ENCODE measurements at regions not wholly inside any gene's neighbourhood (a gene's known extent, or its start where the extent isn't known, plus 50 kb on each side); places are given as distances from the start of the nearest gene placed in this dataset.

- DNase-seq (ENCODE audit: low spot score): no peak
Measured at GRCh38 chr2:129300456-129300855, 679.0 kb upstream of the RAB6C start.

DNA sequence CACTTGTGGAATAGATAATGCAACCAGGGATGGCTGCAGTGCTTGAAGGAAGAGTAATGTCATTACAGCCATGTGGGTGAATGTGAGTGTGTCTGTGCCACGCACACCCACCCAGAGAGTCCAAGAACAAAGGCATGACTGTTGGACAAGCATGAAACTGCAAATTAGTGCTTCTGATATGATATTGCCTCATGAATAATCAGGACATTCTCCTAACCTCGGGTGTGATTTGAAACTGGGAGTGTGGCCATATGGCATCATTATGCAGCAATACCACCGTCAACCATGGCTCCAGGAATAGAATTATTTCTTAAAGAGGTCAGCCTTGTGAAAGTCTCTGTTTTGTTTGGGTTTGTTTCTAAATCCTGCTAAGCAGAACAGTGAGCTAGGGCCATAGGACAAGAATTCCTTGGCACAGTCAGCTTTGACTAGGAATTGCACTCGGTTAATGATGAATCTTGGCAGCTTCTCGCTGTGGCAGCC, 678.0 kb upstream of the RAB6C start:
- no peak for DNase-seq (ENCODE audit: low spot score)

DNA sequence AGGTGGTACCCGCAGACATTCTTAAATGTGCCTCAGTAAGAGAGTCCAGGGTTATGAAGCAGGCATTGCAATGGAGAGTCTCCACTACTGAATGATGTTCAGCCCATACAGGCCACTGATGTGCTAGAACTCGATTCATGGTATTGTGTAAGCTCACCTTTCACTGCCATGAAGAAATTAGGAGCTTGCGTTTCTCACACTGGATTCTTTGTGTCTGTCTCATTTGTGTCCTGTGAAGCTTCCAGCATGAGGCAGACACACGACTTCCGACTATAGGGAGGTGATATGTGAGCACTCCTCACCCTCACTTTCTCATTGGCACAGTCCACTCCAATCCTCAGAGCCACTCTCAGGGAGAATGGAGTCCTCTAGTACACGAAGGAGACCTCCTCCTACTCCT, 677.4 kb upstream of the RAB6C start:
- no peak for DNase-seq (ENCODE audit: low spot score)

GRCh38 chr2:129302561-129303183, 676.8 kb upstream of the RAB6C start:
- DNase-seq (ENCODE audit: low spot score): no peak

GRCh38 chr2:129314120-129314519, 665.3 kb upstream of the RAB6C start:
- no peak for DNase-seq (ENCODE audit: low spot score)

DNA sequence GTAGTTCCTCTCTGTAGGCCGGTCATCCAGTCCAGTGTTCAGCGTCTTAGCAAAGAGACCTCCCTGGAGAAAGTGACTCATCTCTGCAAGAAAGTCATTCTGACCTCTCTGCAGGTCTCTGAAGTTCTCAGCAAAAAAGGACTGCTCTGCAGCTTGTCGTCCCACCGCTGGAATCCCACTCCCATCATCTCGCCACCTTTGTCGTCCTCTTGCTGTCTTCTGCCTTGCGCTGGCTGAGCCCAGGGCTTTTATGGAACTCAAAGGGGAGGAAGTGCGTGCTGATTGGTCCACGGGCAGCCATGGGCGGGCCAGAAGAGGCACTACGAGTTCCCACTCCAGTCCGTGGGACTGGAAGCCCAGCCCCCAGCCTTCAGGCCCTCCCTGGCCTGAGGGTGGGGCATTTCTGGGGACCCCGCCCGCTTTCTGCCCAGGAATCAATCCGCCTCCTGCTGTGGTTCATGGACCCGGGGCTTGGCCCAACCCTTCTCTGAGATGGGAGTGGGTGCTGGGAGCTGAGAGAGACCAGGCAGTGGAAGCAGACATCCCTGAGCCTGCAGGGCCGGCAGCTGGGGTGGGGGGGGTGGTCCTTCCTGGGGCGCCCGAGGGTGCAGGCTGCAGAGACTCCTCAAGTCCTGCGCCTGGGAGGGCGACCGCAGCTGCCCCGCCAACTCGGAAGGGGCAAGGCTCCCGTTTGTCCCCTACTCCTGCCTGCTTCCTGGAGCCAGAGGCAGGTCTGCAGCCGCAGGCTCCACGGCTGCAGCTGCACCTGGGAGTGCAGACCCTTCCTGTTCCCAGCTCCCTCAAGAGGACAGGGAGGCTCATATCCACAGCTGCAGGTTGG, 660.7 kb upstream of the RAB6C start:
- no peak for DNase-seq (ENCODE audit: low spot score)

DNA sequence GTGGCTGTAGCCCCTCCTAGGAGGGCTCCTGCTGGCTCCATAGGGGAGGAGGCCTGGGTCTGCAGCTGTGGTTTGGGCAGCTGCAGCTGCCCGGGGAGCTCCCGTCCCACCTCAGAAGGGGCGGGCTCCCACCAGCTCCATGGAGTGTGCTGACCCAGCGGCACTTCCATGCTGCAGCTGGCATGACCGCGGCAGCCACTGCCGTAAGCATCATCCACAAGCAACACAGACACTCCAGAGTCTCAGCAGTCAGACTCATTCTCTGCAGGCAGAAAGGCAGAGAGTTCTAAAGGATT, 660.1 kb upstream of the RAB6C start:
- no peak for DNase-seq (ENCODE audit: low spot score)

DNA sequence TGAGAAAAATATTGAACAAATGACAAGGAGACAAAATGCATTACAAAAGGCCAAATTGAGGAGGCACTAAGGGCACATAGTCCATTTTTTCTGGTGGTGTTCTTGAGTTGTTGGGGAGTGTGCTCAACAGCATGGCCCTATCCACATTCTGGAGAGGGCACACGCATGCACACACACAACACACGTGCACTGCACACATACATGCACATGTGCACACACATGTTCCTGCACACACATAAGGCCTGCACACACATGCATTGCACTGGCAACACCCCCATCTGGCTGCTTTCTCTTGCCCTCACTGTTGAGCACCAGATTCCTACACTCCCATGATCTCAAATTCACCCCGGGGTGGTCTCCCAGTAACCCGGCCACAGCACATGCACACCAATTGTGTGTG, 659.2 kb upstream of the RAB6C start:
- no peak for DNase-seq (ENCODE audit: low spot score)

- DNase-seq (ENCODE audit: low spot score): no peak
Measured at GRCh38 chr2:129324349-129324748, 655.1 kb upstream of the RAB6C start.

- no peak for DNase-seq (ENCODE audit: low spot score)
Measured at GRCh38 chr2:129325151-129325550, 654.3 kb upstream of the RAB6C start.

DNA sequence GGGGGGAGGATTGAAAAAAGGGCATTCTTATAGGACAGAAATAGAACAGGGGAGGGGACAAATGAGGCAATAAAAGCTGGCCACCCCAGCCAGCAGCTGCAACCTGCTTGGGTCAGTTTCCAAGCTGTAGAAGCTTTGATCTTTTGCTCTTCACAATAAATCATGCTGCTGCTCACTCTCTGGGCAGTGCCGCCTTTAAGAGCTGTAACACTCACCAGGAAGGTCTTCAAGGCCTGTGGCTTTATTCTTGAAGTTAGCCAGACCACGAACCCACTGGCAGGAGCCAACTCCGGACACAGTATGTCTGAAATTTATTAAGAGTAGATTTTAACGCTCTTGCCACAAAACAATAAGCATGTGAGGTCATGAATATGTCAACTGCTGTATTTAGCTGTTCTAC, 649.9 kb upstream of the RAB6C start:
- DNase-seq (ENCODE audit: low spot score): no peak

- DNase-seq (ENCODE audit: low spot score): no peak
Measured at GRCh38 chr2:129330504-129330903, 649.0 kb upstream of the RAB6C start.

- no peak for DNase-seq (ENCODE audit: low spot score)
Measured at GRCh38 chr2:129331638-129332037, 647.8 kb upstream of the RAB6C start.

- DNase-seq (ENCODE audit: low spot score): no peak
Measured at GRCh38 chr2:129334128-129334527, 645.3 kb upstream of the RAB6C start.

GRCh38 chr2:129334696-129335410, 644.6 kb upstream of the RAB6C start:
- no peak for DNase-seq (ENCODE audit: low spot score)

GRCh38 chr2:129336276-129336675, 643.2 kb upstream of the RAB6C start:
- DNase-seq (ENCODE audit: low spot score): no peak

DNA sequence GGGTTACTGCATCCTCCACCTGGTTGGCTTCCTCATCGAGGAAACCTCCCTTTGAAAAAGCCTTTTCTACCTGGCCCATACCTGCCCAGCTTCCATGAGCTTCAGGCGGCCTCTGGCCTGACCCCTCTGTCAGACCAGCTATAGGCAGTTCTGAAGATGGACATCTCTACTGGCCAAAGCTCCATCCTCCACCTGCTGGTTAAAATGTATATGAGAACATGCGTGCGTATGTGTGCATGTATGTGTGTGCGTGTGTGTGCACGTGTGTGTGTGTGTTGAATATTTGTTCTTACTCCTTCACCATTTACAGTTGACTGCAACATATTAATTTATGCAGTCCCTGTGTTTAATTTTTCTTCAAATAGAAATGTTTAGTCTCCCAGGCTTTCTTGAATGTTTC, 642.4 kb upstream of the RAB6C start:
- DNase-seq (ENCODE audit: low spot score): no peak

DNA sequence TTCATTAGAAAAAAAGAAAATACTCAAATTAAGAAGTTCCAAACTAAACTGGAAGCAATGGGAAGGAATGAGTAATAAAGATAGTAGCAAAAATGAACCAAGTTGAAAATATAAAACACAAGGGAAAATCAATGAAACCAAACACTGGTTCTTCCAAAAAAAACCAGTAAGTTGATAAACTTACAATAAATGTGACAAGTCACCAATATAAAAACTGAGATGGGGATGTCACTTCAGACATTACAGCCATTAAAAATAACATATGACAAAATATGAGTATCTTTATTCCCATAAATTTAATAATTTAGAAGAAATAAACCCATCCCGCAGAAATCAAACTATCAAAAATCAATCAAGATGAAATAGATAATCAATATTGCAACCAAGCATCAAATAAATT, 633.9 kb upstream of the RAB6C start:
- no peak for DNase-seq (ENCODE audit: low spot score)

DNA sequence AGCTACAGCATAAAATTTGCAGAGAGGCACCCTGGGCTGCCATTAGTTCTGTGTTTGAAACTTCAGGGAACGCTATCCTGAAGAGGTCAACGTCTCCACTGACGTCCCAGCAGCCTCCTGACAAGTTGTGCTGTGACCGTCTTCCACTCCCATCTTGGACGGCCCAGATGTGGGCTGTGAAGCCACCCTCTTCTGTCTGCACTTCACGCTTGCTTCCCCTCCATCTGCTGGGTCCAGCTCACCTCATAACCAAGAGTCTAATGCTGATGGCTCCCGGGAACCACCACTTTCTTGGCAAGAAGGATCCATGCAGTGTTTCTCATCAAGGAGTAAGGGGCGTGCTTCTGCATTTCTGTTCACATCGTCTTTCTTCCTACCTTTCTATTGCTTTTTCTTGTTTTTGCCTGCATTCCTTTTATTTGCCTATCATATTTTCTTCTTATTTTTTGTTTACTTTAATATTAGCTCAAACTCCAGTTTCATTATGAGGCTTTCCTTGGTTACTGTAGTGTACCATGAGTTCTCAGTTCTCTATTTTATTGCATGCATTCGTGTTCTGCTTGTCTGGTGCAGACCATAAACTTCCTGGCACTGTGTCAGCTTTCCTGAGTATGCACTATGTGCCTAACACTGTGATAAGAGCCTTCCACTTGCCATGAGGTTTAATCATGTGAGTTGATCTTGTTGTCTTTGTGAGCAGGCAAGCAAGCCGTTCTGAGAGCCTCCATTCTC, 631.8 kb upstream of the RAB6C start:
- DNase-seq (ENCODE audit: low spot score): no peak

- DNase-seq (ENCODE audit: low spot score): no peak
Measured at GRCh38 chr2:129354631-129355030, 624.8 kb upstream of the RAB6C start.

DNA sequence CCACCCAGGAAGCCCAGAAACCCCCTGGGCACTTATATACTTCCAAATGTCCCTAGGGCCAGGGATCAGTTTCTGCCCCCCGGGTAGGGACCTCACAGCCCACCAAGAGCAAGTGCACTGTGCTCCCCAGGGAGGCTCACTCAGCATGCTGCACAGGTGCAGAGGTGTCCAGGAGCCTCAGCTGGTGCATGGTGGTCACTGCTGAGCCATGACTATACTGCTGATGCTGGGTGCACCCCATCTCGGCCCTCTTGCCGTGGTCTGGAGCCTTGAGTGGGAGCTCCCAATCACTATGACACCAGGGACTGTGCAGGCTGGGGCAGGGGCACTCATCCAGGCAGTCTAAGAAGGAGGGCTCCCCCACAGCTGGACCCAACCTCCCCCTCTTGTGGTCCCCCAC, 617.8 kb upstream of the RAB6C start:
- no peak for DNase-seq (ENCODE audit: low spot score)

- DNase-seq (ENCODE audit: low spot score): no peak
Measured at GRCh38 chr2:129366263-129366662, 613.2 kb upstream of the RAB6C start.

DNA sequence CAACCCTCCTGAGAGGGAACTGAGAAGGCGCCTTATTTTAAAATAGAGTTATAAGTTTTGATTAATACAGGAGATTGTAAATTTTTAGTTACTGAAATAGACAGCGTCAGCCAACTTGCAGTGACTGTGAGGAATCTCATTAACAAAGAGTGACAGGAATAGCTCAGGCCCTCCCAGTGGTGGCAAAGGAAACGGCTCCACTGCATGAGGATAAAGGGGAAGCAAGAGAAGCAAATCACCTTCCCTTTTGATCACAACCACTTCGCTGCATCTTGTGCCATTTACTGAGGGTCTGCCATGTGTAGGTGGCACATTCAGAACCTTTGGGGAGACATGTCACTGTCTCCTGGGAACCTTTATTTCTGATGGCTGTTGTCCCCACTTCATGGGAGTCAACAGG, 612.4 kb upstream of the RAB6C start:
- no peak for DNase-seq (ENCODE audit: low spot score)
